ENCODE measurements at regions not wholly inside any gene's neighbourhood (a gene's known extent, or its start where the extent isn't known, plus 50 kb on each side); places are given as distances from the start of the nearest gene placed in this dataset.

GRCh38 chr15:25514522-25514921 lies 75.7 kb upstream of the UBE3A start:
- Histone ChIP-seq H3K9ac (ENCODE audit: low read length in 5 of 5) (no peak overlapping the region), H3K27me3 (ENCODE audit: control insufficient read depth in 5 of 5, insufficient read depth in 4 of 5, low read length in 5 of 5) (no peaks in the 10 kb centered on the region), H3K36me3 (ENCODE audit: control insufficient read depth in 5 of 5, insufficient read depth in 5 of 5, low read length in 5 of 5) (no peaks in the 10 kb centered on the region), H3K4me3 (ENCODE audit: low read depth in 1 of 5, low read length in 5 of 5) (no peak overlapping the region), H3K4me1 (ENCODE audit: control insufficient read depth in 5 of 5, insufficient read depth in 5 of 5, low read length in 5 of 5) (no peaks in the 10 kb centered on the region), H3K9me3 (ENCODE audit: control insufficient read depth in 5 of 5, low read length in 5 of 5) (no peaks in the 10 kb centered on the region), H3K27ac (ENCODE audit: low read depth, low read length) (no peak overlapping the region)

DNA sequence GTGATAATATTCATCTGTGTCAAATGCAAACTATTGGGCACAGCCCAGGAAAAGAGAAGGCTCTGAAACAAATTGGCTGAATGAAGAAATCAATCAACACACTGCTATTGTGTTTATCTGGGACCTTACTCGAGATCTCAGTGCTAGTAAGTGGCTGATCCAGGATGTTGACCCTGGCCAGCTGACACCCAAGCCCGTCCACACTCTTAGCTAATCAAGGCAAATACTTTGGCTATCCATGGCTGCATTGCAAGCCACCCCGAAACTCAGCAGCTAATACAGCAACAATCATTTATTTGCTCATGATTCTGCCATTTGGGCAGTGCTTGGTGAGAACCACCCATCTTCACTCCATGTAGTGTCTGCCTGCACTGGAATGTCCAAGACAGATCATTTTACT lies 74.1 kb upstream of the UBE3A start:
- H3K4me1 ChIP-seq (ENCODE audit: control insufficient read depth in 5 of 5, insufficient read depth in 5 of 5, low read length in 5 of 5): no peaks in the 10 kb centered on the region
- no peak overlapping the region for H3K9ac ChIP-seq (ENCODE audit: low read length in 5 of 5)
- H3K9me3 ChIP-seq (ENCODE audit: control insufficient read depth in 5 of 5, low read length in 5 of 5): no peaks in the 10 kb centered on the region
- no peak overlapping the region for H3K27ac ChIP-seq (ENCODE audit: low read depth, low read length)
- H3K36me3 ChIP-seq (ENCODE audit: control insufficient read depth in 5 of 5, insufficient read depth in 5 of 5, low read length in 5 of 5): no peaks in the 10 kb centered on the region
- H3K4me3 ChIP-seq (ENCODE audit: low read depth in 1 of 5, low read length in 5 of 5): no peak overlapping the region
- no peaks in the 10 kb centered on the region for H3K27me3 ChIP-seq (ENCODE audit: control insufficient read depth in 5 of 5, insufficient read depth in 4 of 5, low read length in 5 of 5)

- Histone ChIP-seq H3K9ac (ENCODE audit: low read length in 5 of 5) (no peak overlapping the region), H3K27ac (ENCODE audit: low read depth, low read length) (no peak overlapping the region), H3K9me3 (ENCODE audit: control insufficient read depth in 5 of 5, low read length in 5 of 5) (no peaks in the 10 kb centered on the region), H3K4me1 (ENCODE audit: control insufficient read depth in 5 of 5, insufficient read depth in 5 of 5, low read length in 5 of 5) (no peaks in the 10 kb centered on the region), H3K4me3 (ENCODE audit: low read depth in 1 of 5, low read length in 5 of 5) (no peak overlapping the region), H3K27me3 (ENCODE audit: control insufficient read depth in 5 of 5, insufficient read depth in 4 of 5, low read length in 5 of 5) (no peaks in the 10 kb centered on the region), H3K36me3 (ENCODE audit: control insufficient read depth in 5 of 5, insufficient read depth in 5 of 5, low read length in 5 of 5) (no peaks in the 10 kb centered on the region)
Measured at GRCh38 chr15:25510146-25510545, 71.3 kb upstream of the UBE3A start.

DNA sequence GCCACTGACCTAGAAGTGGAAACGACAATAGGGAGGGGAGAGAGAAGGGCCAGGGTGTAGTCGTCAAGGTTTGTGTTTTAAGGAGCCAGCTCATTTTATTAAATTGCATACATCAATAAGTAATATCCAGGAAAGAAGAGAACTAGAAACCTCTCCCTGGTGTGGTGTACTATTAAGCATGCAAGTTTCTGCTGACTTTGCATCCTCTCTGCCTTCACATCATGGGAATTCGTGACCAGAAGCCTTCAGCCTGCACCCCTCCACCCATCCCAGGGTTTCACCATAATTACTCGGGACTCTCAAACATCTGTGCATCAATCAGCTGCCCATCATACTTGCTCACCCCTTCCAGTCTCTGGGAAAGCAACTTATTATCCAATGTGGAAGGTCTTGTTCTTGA lies 70.9 kb upstream of the UBE3A start:
- H3K27ac ChIP-seq (ENCODE audit: low read depth, low read length): no peak overlapping the region
- H3K36me3 ChIP-seq (ENCODE audit: control insufficient read depth in 5 of 5, insufficient read depth in 5 of 5, low read length in 5 of 5): no peaks in the 10 kb centered on the region
- H3K9ac ChIP-seq (ENCODE audit: low read length in 5 of 5): no peak overlapping the region
- no peaks in the 10 kb centered on the region for H3K9me3 ChIP-seq (ENCODE audit: control insufficient read depth in 5 of 5, low read length in 5 of 5)
- H3K27me3 ChIP-seq (ENCODE audit: control insufficient read depth in 5 of 5, insufficient read depth in 4 of 5, low read length in 5 of 5): no peaks in the 10 kb centered on the region
- H3K4me3 ChIP-seq (ENCODE audit: low read depth in 1 of 5, low read length in 5 of 5): no peak overlapping the region
- no peaks in the 10 kb centered on the region for H3K4me1 ChIP-seq (ENCODE audit: control insufficient read depth in 5 of 5, insufficient read depth in 5 of 5, low read length in 5 of 5)

- Histone ChIP-seq H3K9me3 (ENCODE audit: control insufficient read depth in 5 of 5, low read length in 5 of 5) (no peaks in the 10 kb centered on the region), H3K27me3 (ENCODE audit: control insufficient read depth in 5 of 5, insufficient read depth in 4 of 5, low read length in 5 of 5) (no peaks in the 10 kb centered on the region), H3K27ac (ENCODE audit: low read depth, low read length) (no peak overlapping the region), H3K4me1 (ENCODE audit: control insufficient read depth in 5 of 5, insufficient read depth in 5 of 5, low read length in 5 of 5) (no peaks in the 10 kb centered on the region), H3K4me3 (ENCODE audit: low read depth in 1 of 5, low read length in 5 of 5) (no peak overlapping the region), H3K36me3 (ENCODE audit: control insufficient read depth in 5 of 5, insufficient read depth in 5 of 5, low read length in 5 of 5) (no peaks in the 10 kb centered on the region), H3K9ac (ENCODE audit: low read length in 5 of 5) (no peak overlapping the region)
Measured at GRCh38 chr15:25508369-25509002, 69.7 kb upstream of the UBE3A start.

DNA sequence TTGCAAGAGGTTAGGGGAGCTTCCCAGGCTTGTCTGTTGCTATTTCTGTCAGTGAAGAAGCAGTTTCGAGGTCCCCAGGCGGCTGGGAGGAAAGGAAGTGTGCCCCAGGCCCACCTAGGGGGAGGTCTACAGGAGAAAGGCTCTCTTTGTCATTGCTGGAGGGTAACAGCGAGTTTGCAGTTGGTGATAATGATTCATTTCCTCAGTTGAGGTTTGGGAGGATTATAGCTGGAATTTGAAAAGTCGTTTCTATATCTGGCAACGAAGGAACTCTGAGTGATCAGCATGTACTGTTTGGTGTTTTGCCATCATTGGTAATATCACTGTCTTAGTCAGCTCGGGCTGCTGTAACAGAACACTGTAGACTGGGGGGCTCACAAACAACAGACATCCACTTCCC lies 65.5 kb upstream of the UBE3A start:
- Histone ChIP-seq H3K4me3 (ENCODE audit: low read depth in 1 of 5, low read length in 5 of 5) (no peak overlapping the region), H3K27me3 (ENCODE audit: control insufficient read depth in 5 of 5, insufficient read depth in 4 of 5, low read length in 5 of 5) (no peaks in the 10 kb centered on the region), H3K36me3 (ENCODE audit: control insufficient read depth in 5 of 5, insufficient read depth in 5 of 5, low read length in 5 of 5) (no peaks in the 10 kb centered on the region), H3K9ac (ENCODE audit: low read length in 5 of 5) (no peak overlapping the region), H3K9me3 (ENCODE audit: control insufficient read depth in 5 of 5, low read length in 5 of 5) (no peaks in the 10 kb centered on the region), H3K27ac (ENCODE audit: low read depth, low read length) (no peak overlapping the region), H3K4me1 (ENCODE audit: control insufficient read depth in 5 of 5, insufficient read depth in 5 of 5, low read length in 5 of 5) (no peaks in the 10 kb centered on the region)

GRCh38 chr15:25501828-25502446 lies 63.1 kb upstream of the UBE3A start:
- Histone ChIP-seq H3K27me3 (ENCODE audit: control insufficient read depth in 5 of 5, insufficient read depth in 4 of 5, low read length in 5 of 5) (no peaks in the 10 kb centered on the region), H3K4me1 (ENCODE audit: control insufficient read depth in 5 of 5, insufficient read depth in 5 of 5, low read length in 5 of 5) (no peaks in the 10 kb centered on the region), H3K4me3 (ENCODE audit: low read depth in 1 of 5, low read length in 5 of 5) (no peak overlapping the region), H3K9ac (ENCODE audit: low read length in 5 of 5) (no peak overlapping the region), H3K36me3 (ENCODE audit: control insufficient read depth in 5 of 5, insufficient read depth in 5 of 5, low read length in 5 of 5) (no peaks in the 10 kb centered on the region), H3K27ac (ENCODE audit: low read depth, low read length) (no peak overlapping the region), H3K9me3 (ENCODE audit: control insufficient read depth in 5 of 5, low read length in 5 of 5) (peaks cover 0 to 2% (median 0%) of the 10 kb centered on the region in 5 donors)

GRCh38 chr15:25498835-25499234 lies 60.0 kb upstream of the UBE3A start:
- no peaks in the 10 kb centered on the region for H3K27me3 ChIP-seq (ENCODE audit: control insufficient read depth in 5 of 5, insufficient read depth in 4 of 5, low read length in 5 of 5)
- peaks cover 0 to 8% (median 0%) of the 10 kb centered on the region in 5 donors for H3K9me3 ChIP-seq (ENCODE audit: control insufficient read depth in 5 of 5, low read length in 5 of 5)
- H3K36me3 ChIP-seq (ENCODE audit: control insufficient read depth in 5 of 5, insufficient read depth in 5 of 5, low read length in 5 of 5): no peaks in the 10 kb centered on the region

DNA sequence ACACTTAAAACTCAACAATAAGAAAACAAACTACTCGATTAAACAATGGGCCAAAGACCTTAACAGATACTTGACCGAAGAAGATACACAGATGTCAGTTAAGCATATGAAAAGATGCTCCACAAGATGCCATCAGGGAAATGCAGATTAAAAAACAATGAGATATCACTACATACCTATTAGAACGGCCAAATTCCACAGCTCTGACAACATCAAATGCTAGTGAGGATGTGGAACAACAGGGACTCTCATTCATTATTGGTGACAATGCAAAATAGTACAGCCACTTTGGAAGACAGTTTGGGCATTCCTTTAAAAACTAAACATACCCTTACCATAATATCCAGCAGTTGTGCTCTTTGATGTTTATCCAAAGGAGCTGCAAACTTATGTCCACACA lies 59.1 kb upstream of the UBE3A start:
- Histone ChIP-seq H3K36me3 (ENCODE audit: control insufficient read depth in 5 of 5, insufficient read depth in 5 of 5, low read length in 5 of 5) (no peaks in the 10 kb centered on the region), H3K9ac (ENCODE audit: low read length in 5 of 5) (no peak overlapping the region), H3K27ac (ENCODE audit: low read depth, low read length) (no peak overlapping the region), H3K4me3 (ENCODE audit: low read depth in 1 of 5, low read length in 5 of 5) (no peak overlapping the region), H3K27me3 (ENCODE audit: control insufficient read depth in 5 of 5, insufficient read depth in 4 of 5, low read length in 5 of 5) (no peaks in the 10 kb centered on the region), H3K4me1 (ENCODE audit: control insufficient read depth in 5 of 5, insufficient read depth in 5 of 5, low read length in 5 of 5) (no peaks in the 10 kb centered on the region), H3K9me3 (ENCODE audit: control insufficient read depth in 5 of 5, low read length in 5 of 5) (peaks cover 0 to 14% (median 5%) of the 10 kb centered on the region in 5 donors)

More at GRCh38 chr15:25498835-25499234, 60.0 kb upstream of the UBE3A start:
- H3K27ac ChIP-seq (ENCODE audit: low read depth, low read length): no peak overlapping the region
- H3K4me3 ChIP-seq (ENCODE audit: low read depth in 1 of 5, low read length in 5 of 5): no peak overlapping the region
- no peak overlapping the region for H3K9ac ChIP-seq (ENCODE audit: low read length in 5 of 5)
- no peaks in the 10 kb centered on the region for H3K4me1 ChIP-seq (ENCODE audit: control insufficient read depth in 5 of 5, insufficient read depth in 5 of 5, low read length in 5 of 5)

DNA sequence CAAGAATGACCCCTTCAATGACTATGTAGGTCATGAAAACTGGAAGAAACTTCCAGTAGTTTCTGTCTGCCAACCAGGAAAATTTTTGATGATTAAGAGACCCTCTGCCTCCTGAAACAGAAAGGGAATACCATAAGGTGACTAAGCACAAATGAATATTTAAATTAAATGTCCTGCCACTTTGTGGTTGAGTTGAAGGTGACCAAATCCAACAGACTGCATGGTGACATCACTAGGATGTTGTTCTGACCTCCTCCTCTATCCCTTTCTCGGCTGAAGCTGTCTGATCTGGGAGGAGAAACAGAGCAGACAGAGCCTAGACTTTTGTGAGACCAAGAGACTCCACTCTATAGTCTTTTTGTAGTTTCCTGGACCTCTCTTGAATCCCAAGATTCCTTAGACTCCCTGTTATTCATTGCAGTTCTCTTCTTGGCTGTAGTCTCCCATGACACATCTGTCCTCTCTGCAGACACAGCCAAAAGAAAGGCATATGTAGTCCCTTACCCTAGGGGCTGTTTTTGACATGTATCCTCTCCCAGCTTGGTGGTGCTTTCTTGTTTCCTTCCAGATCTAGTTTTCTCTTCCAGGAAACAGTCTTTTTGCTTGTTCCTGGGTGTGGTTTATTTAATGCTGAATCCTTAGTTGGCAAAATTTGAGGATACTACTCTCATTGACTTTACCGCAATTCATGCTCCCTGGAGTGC lies 55.2 kb upstream of the UBE3A start:
- Histone ChIP-seq H3K4me3 (ENCODE audit: low read depth in 1 of 5, low read length in 5 of 5) (no peak overlapping the region), H3K9ac (ENCODE audit: low read length in 5 of 5) (no peak overlapping the region), H3K36me3 (ENCODE audit: control insufficient read depth in 5 of 5, insufficient read depth in 5 of 5, low read length in 5 of 5) (no peaks in the 10 kb centered on the region), H3K4me1 (ENCODE audit: control insufficient read depth in 5 of 5, insufficient read depth in 5 of 5, low read length in 5 of 5) (no peaks in the 10 kb centered on the region), H3K27ac (ENCODE audit: low read depth, low read length) (no peak overlapping the region), H3K9me3 (ENCODE audit: control insufficient read depth in 5 of 5, low read length in 5 of 5) (peaks cover 3 to 36% (median 19%) of the 10 kb centered on the region in 5 donors), H3K27me3 (ENCODE audit: control insufficient read depth in 5 of 5, insufficient read depth in 4 of 5, low read length in 5 of 5) (no peaks in the 10 kb centered on the region)
